GM21717 (cell line): ENCODE measurements at regions not wholly inside any gene's neighbourhood (a gene's known extent, or its start where the extent isn't known, plus 50 kb on each side); places are given as distances from the start of the nearest gene placed in this dataset.
"Not testable (repeated sequence)": the region's sequence is repeated elsewhere in the genome, so short reads cannot be mapped to it uniquely, and the experiment has no call there.

Experiments used
- ATAC-seq: cut with Tn5 transposase; IDR thresholded peaks from one replicate; pipeline ENCODE4 v1.9.1; 2021; ENCODE audit warnings: mild to moderate bottlenecking, moderate library complexity; ENCODE audit not compliant: unreplicated experiment

GRCh38 chrX:131595120-131595519 is 51.2 kb downstream of the OR13H1 start:
- no peak for ATAC-seq

GRCh38 chrX:131607792-131608369 is 64.0 kb downstream of the OR13H1 start:
- no peak for ATAC-seq

- ATAC-seq, result no peak
Measured at GRCh38 chrX:131609480-131609879, 65.6 kb downstream of the OR13H1 start.

GRCh38 chrX:131613260-131613659 is 69.4 kb downstream of the OR13H1 start:
- no peak for ATAC-seq

GRCh38 chrX:131614241-131614640 is 70.4 kb downstream of the OR13H1 start:
- ATAC-seq, result no peak

GRCh38 chrX:131617182-131617581 is 73.3 kb downstream of the OR13H1 start:
- ATAC-seq, result no peak

- ATAC-seq, result no peak
Measured at GRCh38 chrX:131621650-131622049, 77.8 kb downstream of the OR13H1 start.

GRCh38 chrX:131626681-131627296 is 82.9 kb downstream of the OR13H1 start:
- ATAC-seq, result no peak

GRCh38 chrX:131630534-131630933 is 86.7 kb downstream of the OR13H1 start:
- ATAC-seq, result no peak

GRCh38 chrX:131633285-131633917 is 89.5 kb downstream of the OR13H1 start:
- peak; percentile 88 for ATAC-seq

- ATAC-seq, result no peak
Measured at GRCh38 chrX:131634900-131635299, 91.0 kb downstream of the OR13H1 start.

GRCh38 chrX:131646106-131646505 is 102.2 kb downstream of the OR13H1 start:
- no peak for ATAC-seq

GRCh38 chrX:131649741-131650140 is 105.9 kb downstream of the OR13H1 start:
- no peak for ATAC-seq

- no peak for ATAC-seq
Measured at GRCh38 chrX:131650637-131651410, 107.0 kb downstream of the OR13H1 start.

- ATAC-seq, result not testable (repeated sequence)
Measured at GRCh38 chrX:131663726-131664125, 119.9 kb downstream of the OR13H1 start.

- no peak for ATAC-seq
Measured at GRCh38 chrX:131671735-131672134, 127.9 kb downstream of the OR13H1 start.

GRCh38 chrX:131675596-131676194 is 131.8 kb downstream of the OR13H1 start:
- peak; percentile 64 for ATAC-seq

- ATAC-seq, result peak; percentile 82
Measured at GRCh38 chrX:131677655-131678628, 134.1 kb downstream of the OR13H1 start.

- ATAC-seq, result not testable (repeated sequence)
Measured at GRCh38 chrX:131682735-131683134, 138.9 kb downstream of the OR13H1 start.

- no peak for ATAC-seq
Measured at GRCh38 chrX:131693359-131693758, 149.5 kb downstream of the OR13H1 start.
